ENCODE measurements at regions not wholly inside any gene's neighbourhood (a gene's known extent, or its start where the extent isn't known, plus 50 kb on each side); places are given as distances from the start of the nearest gene placed in this dataset.
A peak's percentile ranks its signal among the peaks of the same experiment; 100 is the strongest.

GRCh38 chr3:150249779-150250470 lies 158.2 kb upstream of the TSC22D2 start:
- Histone ChIP-seq H3K4me1 (peaks cover 28 to 69% (median 33%) of the 10 kb centered on the region in 3 donors), H3K27me3 (no peaks in the 10 kb centered on the region), H3K27ac (peak overlapping the region in 1 of 4 donors; percentile 48), H3K36me3 (no peaks in the 10 kb centered on the region), H3K9me3 (no peaks in the 10 kb centered on the region), H3K4me3 (no peak overlapping the region)
- 50% methylated on average over 4 to 6 of the region's 7 CpGs for whole genome bisulfite sequencing, 2 donors (ENCODE audit: low coverage in 1 of 2)
- no peak for ATAC-seq
- TF ChIP-seq EP300 (IDR thresholded peaks at IDR 0.05) (no peak), POLR2A (IDR thresholded peaks at IDR 0.05) (no peak), CTCF (IDR thresholded peaks at IDR 0.05) (no peak), POLR2AphosphoS5 (IDR thresholded peaks at IDR 0.05) (no peak)

GRCh38 chr3:150248888-150249681 lies 159.0 kb upstream of the TSC22D2 start:
- H3K4me3 ChIP-seq, result no peak overlapping the region
- no peaks in the 10 kb centered on the region for H3K36me3 ChIP-seq
- no peaks in the 10 kb centered on the region for H3K9me3 ChIP-seq
- ATAC-seq, result no peak
- WGBS, 2 donors (ENCODE audit: low coverage in 1 of 2), result 43 to 52% methylated on average over 4 of the region's 4 CpGs
- peak overlapping the region in 3 of 4 donors; percentile 48 to 63 (median 55) for H3K27ac ChIP-seq
- no peaks in the 10 kb centered on the region for H3K27me3 ChIP-seq
- peaks cover 25 to 61% (median 28%) of the 10 kb centered on the region in 3 donors for H3K4me1 ChIP-seq
- TF ChIP-seq POLR2A (IDR thresholded peaks at IDR 0.05) (no peak), CTCF (IDR thresholded peaks at IDR 0.05) (no peak), EP300 (IDR thresholded peaks at IDR 0.05) (no peak), POLR2AphosphoS5 (IDR thresholded peaks at IDR 0.05) (no peak)

- H3K4me1 ChIP-seq, result peaks cover 19 to 53% (median 23%) of the 10 kb centered on the region in 3 donors
- WGBS, 2 donors (ENCODE audit: low coverage in 1 of 2), result 27 to 39% methylated on average over 5 of the region's 5 CpGs
- peak overlapping the region in 3 of 4 donors; percentile 48 to 63 (median 55) for H3K27ac ChIP-seq
- H3K36me3 ChIP-seq, result no peaks in the 10 kb centered on the region
- no peaks in the 10 kb centered on the region for H3K27me3 ChIP-seq
- no peak for ATAC-seq
- TF ChIP-seq CTCF (IDR thresholded peaks at IDR 0.05), result no peak
- no peak for TF ChIP-seq POLR2A (IDR thresholded peaks at IDR 0.05)
- TF ChIP-seq EP300 (IDR thresholded peaks at IDR 0.05), result no peak
- no peak for TF ChIP-seq POLR2AphosphoS5 (IDR thresholded peaks at IDR 0.05)
- no peak overlapping the region for H3K4me3 ChIP-seq
- no peaks in the 10 kb centered on the region for H3K9me3 ChIP-seq
Observed at GRCh38 chr3:150248116-150248887, 159.8 kb upstream of the TSC22D2 start.

GRCh38 chr3:150247441-150247840 lies 160.7 kb upstream of the TSC22D2 start:
- H3K27ac ChIP-seq, result no peak overlapping the region
- no peaks in the 10 kb centered on the region for H3K27me3 ChIP-seq
- ATAC-seq, result no peak
- no peaks in the 10 kb centered on the region for H3K36me3 ChIP-seq
- no peak for TF ChIP-seq EP300 (IDR thresholded peaks at IDR 0.05)
- TF ChIP-seq POLR2AphosphoS5 (IDR thresholded peaks at IDR 0.05), result no peak
- TF ChIP-seq POLR2A (IDR thresholded peaks at IDR 0.05), result no peak
- no peaks in the 10 kb centered on the region for H3K9me3 ChIP-seq
- H3K4me3 ChIP-seq, result no peak overlapping the region
- H3K4me1 ChIP-seq, result peaks cover 15 to 47% (median 23%) of the 10 kb centered on the region in 3 donors
- WGBS, 2 donors (ENCODE audit: low coverage in 1 of 2), result 90 to 91% methylated on average over 2 to 5 of the region's 6 CpGs

- H3K4me3 ChIP-seq, result no peak overlapping the region
- no peaks in the 10 kb centered on the region for H3K36me3 ChIP-seq
- no peaks in the 10 kb centered on the region for H3K27me3 ChIP-seq
- TF ChIP-seq EP300 (IDR thresholded peaks at IDR 0.05) (no peak), POLR2A (IDR thresholded peaks at IDR 0.05) (no peak), POLR2AphosphoS5 (IDR thresholded peaks at IDR 0.05) (no peak), CTCF (IDR thresholded peaks at IDR 0.05) (no peak)
- ATAC-seq, result no peak
- H3K4me1 ChIP-seq, result peaks cover under 1 to 29% (median 4%) of the 10 kb centered on the region in 3 donors
- H3K27ac ChIP-seq, result no peak overlapping the region
- no peaks in the 10 kb centered on the region for H3K9me3 ChIP-seq
- WGBS, 2 donors (ENCODE audit: low coverage in 1 of 2), result 92 to 94% methylated on average over 3 of the region's 3 CpGs
Observed at GRCh38 chr3:150243466-150243865, 164.6 kb upstream of the TSC22D2 start.

Data from gastroesophageal sphincter (tissue), 4 donors.